Endothelial cell of umbilical vein (primary cell): ENCODE measurements at regions not wholly inside any gene's neighbourhood (a gene's known extent, or its start where the extent isn't known, plus 50 kb on each side); places are given as distances from the start of the nearest gene placed in this dataset.

Source experiments
- BruUV-seq: library from RNA; stranded (reverse); fragments of 400-500 nt; replicated peaks from 2 replicates; lab custom pipeline; 2021; lab: Mats Ljungman, UMichigan
- CTCF ChIA-PET: fragments of 300-600, 350-600 bp; sonication (Branson Sonifier 250); formaldehyde crosslinking; loops from one replicate; lab custom pipeline; 2021; ENCODE audit warnings: antibody characterized with exemption, inconsistent platforms; lab: Charles Lee
- POLR2A ChIA-PET: fragments of 300-600, 350-600 bp; sonication (Branson Sonifier 250); formaldehyde crosslinking; loops from one replicate; lab custom pipeline; 2021; ENCODE audit warnings: antibody characterized with exemption, inconsistent platforms; lab: Charles Lee
- DNase-seq: peaks from one replicate; pipeline ENCODE4 v3.0.0-alpha.2; 2011; ENCODE audit warnings: low read depth, low spot score
- FAIRE-seq: peaks from 2 replicates; lab custom pipeline; 2011; peaks lifted over from hg19 to GRCh38; lab: Jason Lieb, UNC
- H2AFZ ChIP-seq: 2 replicates; pipeline ENCODE4 v1.6.0; 2012; ENCODE audit warnings: low read depth, low read length, control low read depth, inconsistent platforms
- H3K27ac ChIP-seq: 2 replicates; pipeline ENCODE4 v1.5.1; 2011; ENCODE audit warnings: low read depth, mild to moderate bottlenecking, control low read depth, low read length, moderate library complexity; ENCODE audit not compliant: insufficient read depth
- H3K27me3 ChIP-seq, 2 experiments: 2 replicates each; pipeline versions ENCODE4 v1.6.0 to v1.6.1; 2011; ENCODE audit warnings: low read length in 2 of 2, mixed read lengths in 1 of 2; ENCODE audit not compliant: control insufficient read depth in 2 of 2, insufficient read depth in 2 of 2
- H3K36me3 ChIP-seq, 2 experiments: 2 replicates in 1 of 2; 3 replicates in 1 of 2; pipeline ENCODE4 v1.5.1; 2011; ENCODE audit warnings: low read length in 2 of 2, mild to moderate bottlenecking in 1 of 2, moderate library complexity in 1 of 2; ENCODE audit not compliant: control insufficient read depth in 2 of 2, insufficient read depth in 2 of 2; ENCODE audit errors: extremely low read depth in 1 of 2
- H3K4me1 ChIP-seq: 3 replicates; pipeline ENCODE4 v1.5.1; 2011; ENCODE audit warnings: mild to moderate bottlenecking, low read length; ENCODE audit not compliant: control insufficient read depth, insufficient read depth; ENCODE audit errors: extremely low read depth
- H3K4me2 ChIP-seq: 2 replicates; pipeline ENCODE4 v1.6.1; 2011; ENCODE audit warnings: low read length, control low read depth, mixed read lengths; ENCODE audit not compliant: insufficient read depth
- H3K4me3 ChIP-seq, 3 experiments: fragments of 200-600 bp in 1 of 3; sonication (generic), shearing (Covaris generic) in 1 of 3; replicated peaks in 1 of 3; 2 replicates each; pipeline ENCODE4 v1.5.1; 2011 to 2016; ENCODE audit warnings: control low read depth in 3 of 3, low read length in 3 of 3, mild to moderate bottlenecking in 2 of 3, inconsistent platforms in 1 of 3, low read depth in 1 of 3, moderate library complexity in 1 of 3; ENCODE audit not compliant: insufficient read depth in 1 of 3
- H3K79me2 ChIP-seq: 2 replicates; pipeline ENCODE4 v1.6.0; 2012; ENCODE audit warnings: low read length, inconsistent platforms; ENCODE audit not compliant: control insufficient read depth, insufficient read depth
- H3K9ac ChIP-seq: replicated peaks from 2 replicates; pipeline ENCODE3; 2011; ENCODE audit warnings: low read length, control low read depth; ENCODE audit not compliant: insufficient read depth; ENCODE audit errors: extremely low read depth
- H3K9me1 ChIP-seq: replicated peaks from 3 replicates; pipeline ENCODE4 v1.6.0; 2011; ENCODE audit warnings: mild to moderate bottlenecking, low read length; ENCODE audit not compliant: control insufficient read depth, insufficient read depth; ENCODE audit errors: extremely low read depth
- H3K9me3 ChIP-seq: replicated peaks from 2 replicates; pipeline ENCODE4 v1.5.1; 2012; ENCODE audit warnings: low read length, inconsistent platforms; ENCODE audit not compliant: control insufficient read depth, insufficient read depth
- H4K20me1 ChIP-seq: replicated peaks from 2 replicates; pipeline ENCODE3; 2011; ENCODE audit warnings: mild to moderate bottlenecking, low read length; ENCODE audit not compliant: control insufficient read depth, insufficient read depth; ENCODE audit errors: extremely low read depth
- EZH2 ChIP-seq: IDR thresholded peaks from 2 replicates; pipeline ENCODE4 v1.6.1; 2012; ENCODE audit warnings: borderline replicate concordance, low read depth, mild to moderate bottlenecking, moderate library complexity, low read length, inconsistent platforms; ENCODE audit not compliant: severe bottlenecking
- FOS ChIP-seq: IDR thresholded peaks from 2 replicates; pipeline ENCODE4 v1.6.1; 2011; ENCODE audit warnings: mild to moderate bottlenecking, low read length, moderate library complexity, borderline replicate concordance; ENCODE audit not compliant: insufficient read depth
- GATA2 ChIP-seq: IDR thresholded peaks from 2 replicates; pipeline ENCODE4 v1.7.0; 2011; ENCODE audit warnings: low read depth, mild to moderate bottlenecking, moderate library complexity, mixed read lengths, low read length; ENCODE audit not compliant: insufficient read length, insufficient read depth
- JUN ChIP-seq: IDR thresholded peaks from 2 replicates; pipeline ENCODE4 v1.6.1; 2011; ENCODE audit warnings: borderline replicate concordance, low read depth; ENCODE audit not compliant: insufficient read length, insufficient read depth
- MAX ChIP-seq: IDR thresholded peaks from 2 replicates; pipeline ENCODE4 v1.6.1; 2011; ENCODE audit not compliant: insufficient read depth, insufficient read length
- MYC ChIP-seq: IDR thresholded peaks from one replicate; pipeline ENCODE4 v1.6.1; 2011; ENCODE audit warnings: mild to moderate bottlenecking, low read depth, low read length
- POLR2A ChIP-seq: IDR thresholded peaks from 2 replicates; pipeline ENCODE4 v1.6.1; 2012; ENCODE audit warnings: low read depth, mild to moderate bottlenecking, control low read depth, low read length
- POLR2AphosphoS5 ChIP-seq: IDR thresholded peaks from 2 replicates; pipeline ENCODE4 v1.6.1; 2012; ENCODE audit warnings: low read depth, mild to moderate bottlenecking, control low read depth, low read length, moderate library complexity; ENCODE audit not compliant: insufficient read depth
- dilution Hi-C: fragments of 300-500 bp; cut with MboI; formaldehyde crosslinking; loops from one replicate; pipeline ENCODE4 v1.15.0; 2019; ENCODE audit warnings: low sequenced_read_pairs; ENCODE audit not compliant: extremely low pct_ligation_motif_present
- intact Hi-C: fragments of 100-400 bp; cut with micrococcal nuclease; formaldehyde crosslinking; loops from one replicate; pipeline ENCODE4 v1.10.0; 2022
- TF ChIP-seq, protein P1 (sequence below), 2 donors: IDR thresholded peaks; 1 replicate in 1 of 2; 2 replicates in 1 of 2; pipeline ENCODE4 v1.5.1; 2011; ENCODE audit warnings: low read length in 2 of 2, mild to moderate bottlenecking in 2 of 2, moderate library complexity in 2 of 2, control low read depth in 1 of 2, inconsistent platforms in 1 of 2, low read depth in 1 of 2; ENCODE audit not compliant: insufficient read depth in 1 of 2; ENCODE audit errors: extremely low read depth in 1 of 2

- Histone ChIP-seq H3K9me1 (no peaks in the 10 kb centered on the region), H3K36me3 (no peaks in the 10 kb centered on the region), H3K79me2 (no peaks in the 10 kb centered on the region), H4K20me1 (no peaks in the 10 kb centered on the region), H3K27ac (no peak overlapping the region), H3K4me3 (no peak overlapping the region), H3K4me1 (no peaks in the 10 kb centered on the region), H3K9me3 (no peaks in the 10 kb centered on the region), H2AFZ (no peak overlapping the region), H3K4me2 (no peak overlapping the region), H3K9ac (no peak overlapping the region), H3K27me3 (no peaks in the 10 kb centered on the region)
- FAIRE-seq (no peak), DNase-seq (no peak)
- dilution Hi-C loops, result no loop called here
- POLR2A ChIA-PET, result no interaction called here
- CTCF ChIA-PET, result no interaction called here
- BruUV-seq, result no TSS peak
- intact Hi-C loops, result no loop called here
- TF ChIP-seq, protein P1, sequence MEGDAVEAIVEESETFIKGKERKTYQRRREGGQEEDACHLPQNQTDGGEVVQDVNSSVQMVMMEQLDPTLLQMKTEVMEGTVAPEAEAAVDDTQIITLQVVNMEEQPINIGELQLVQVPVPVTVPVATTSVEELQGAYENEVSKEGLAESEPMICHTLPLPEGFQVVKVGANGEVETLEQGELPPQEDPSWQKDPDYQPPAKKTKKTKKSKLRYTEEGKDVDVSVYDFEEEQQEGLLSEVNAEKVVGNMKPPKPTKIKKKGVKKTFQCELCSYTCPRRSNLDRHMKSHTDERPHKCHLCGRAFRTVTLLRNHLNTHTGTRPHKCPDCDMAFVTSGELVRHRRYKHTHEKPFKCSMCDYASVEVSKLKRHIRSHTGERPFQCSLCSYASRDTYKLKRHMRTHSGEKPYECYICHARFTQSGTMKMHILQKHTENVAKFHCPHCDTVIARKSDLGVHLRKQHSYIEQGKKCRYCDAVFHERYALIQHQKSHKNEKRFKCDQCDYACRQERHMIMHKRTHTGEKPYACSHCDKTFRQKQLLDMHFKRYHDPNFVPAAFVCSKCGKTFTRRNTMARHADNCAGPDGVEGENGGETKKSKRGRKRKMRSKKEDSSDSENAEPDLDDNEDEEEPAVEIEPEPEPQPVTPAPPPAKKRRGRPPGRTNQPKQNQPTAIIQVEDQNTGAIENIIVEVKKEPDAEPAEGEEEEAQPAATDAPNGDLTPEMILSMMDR (IDR thresholded peaks at IDR 0.05; ENCODE audit: extremely low read depth in 1 of 2, insufficient read depth in 1 of 2, low read depth in 1 of 2, low read length in 2 of 2), result no peak
- TF ChIP-seq POLR2A, result no peak
These were observed 103.0 kb upstream of the GSE1 start for GRCh38 chr16:85510041-85510659.

DNA sequence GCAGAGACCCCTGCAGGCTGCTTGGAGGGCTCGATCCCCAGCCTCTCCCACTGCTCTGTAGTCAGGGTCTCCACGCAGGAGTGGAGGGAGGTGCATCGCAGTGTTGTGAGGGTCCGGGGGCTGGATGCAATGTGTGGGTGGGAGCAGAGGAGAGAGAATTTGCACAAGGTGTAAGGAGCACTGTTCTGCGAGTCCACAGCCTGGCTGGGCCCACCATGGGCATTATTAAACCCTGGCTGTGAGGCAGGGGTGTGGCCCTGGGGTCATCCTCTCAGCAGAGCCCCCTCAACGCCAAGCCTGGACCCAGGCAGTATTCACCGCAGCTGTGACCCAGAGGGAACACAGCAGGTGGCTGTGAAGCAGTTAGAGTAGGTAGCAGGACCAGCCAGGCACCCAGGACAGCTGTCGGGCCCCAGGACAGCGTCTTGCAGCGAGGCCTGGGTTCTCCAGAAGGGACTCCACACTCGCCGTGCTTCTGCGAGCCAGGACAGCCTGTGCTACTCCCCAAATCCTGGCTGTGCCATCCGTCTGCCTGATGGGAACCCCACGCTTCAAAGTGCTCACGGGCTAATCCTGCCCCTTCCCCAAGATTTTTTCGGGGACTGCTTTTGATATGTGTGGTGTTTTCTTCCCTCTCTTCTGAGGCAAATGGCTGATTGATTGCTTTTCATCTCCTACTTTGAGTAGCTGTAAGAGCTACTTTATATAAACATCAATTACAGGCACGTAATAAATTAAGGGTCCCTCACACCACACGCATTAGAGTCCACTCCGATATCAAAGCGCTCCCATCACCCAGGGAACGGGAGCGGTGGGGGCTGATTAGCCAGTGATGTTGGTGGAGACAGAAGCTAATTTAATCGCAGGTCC is 100.9 kb upstream of the GSE1 start:
- Histone ChIP-seq H3K9me3 (no peaks in the 10 kb centered on the region), H2AFZ (no peak overlapping the region), H3K27me3 (no peaks in the 10 kb centered on the region), H3K36me3 (no peaks in the 10 kb centered on the region), H3K4me2 (no peak overlapping the region), H3K9ac (no peak overlapping the region), H3K9me1 (no peaks in the 10 kb centered on the region), H3K4me3 (no peak overlapping the region), H3K4me1 (no peaks in the 10 kb centered on the region), H3K79me2 (no peaks in the 10 kb centered on the region), H3K27ac (no peak overlapping the region), H4K20me1 (no peaks in the 10 kb centered on the region)
- dilution Hi-C loops (no loop called here), intact Hi-C loops (no loop called here)
- ChIA-PET POLR2A (no interaction called here), CTCF (interaction anchor here (0.9 kb wide), 1 partner anchor 96 kb away, joined by 4 read pairs; no protein-coding TSS in a partner anchor)
- DNase-seq (no peak), FAIRE-seq (no peak)
- TF ChIP-seq MAX (no peak), POLR2A (no peak), POLR2AphosphoS5 (no peak), JUN (no peak), GATA2 (no peak), FOS (no peak), MYC (no peak), EZH2 (no peak)
- TF ChIP-seq, protein P1 (IDR thresholded peaks at IDR 0.05; ENCODE audit: extremely low read depth in 1 of 2, insufficient read depth in 1 of 2, low read depth in 1 of 2, low read length in 2 of 2), result no peak
- BruUV-seq, result no TSS peak
